HUES6 (cell line): ENCODE measurements at regions not wholly inside any gene's neighbourhood (a gene's known extent, or its start where the extent isn't known, plus 50 kb on each side); places are given as distances from the start of the nearest gene placed in this dataset.

Source experiments
- H3K27ac ChIP-seq: 2 replicates; pipeline ENCODE4 v1.7.0; 2013; ENCODE audit warnings: low read depth, mild to moderate bottlenecking, low read length, inconsistent platforms
- H3K27me3 ChIP-seq: 2 replicates; pipeline ENCODE4 v1.6.1; 2013; ENCODE audit warnings: low read length; ENCODE audit not compliant: control insufficient read depth, insufficient read depth
- H3K36me3 ChIP-seq: 2 replicates; pipeline ENCODE4 v1.6.1; 2013; ENCODE audit warnings: low read length; ENCODE audit not compliant: control insufficient read depth, insufficient read depth
- H3K4me1 ChIP-seq: 2 replicates; pipeline ENCODE4 v1.6.1; 2013; ENCODE audit warnings: low read length; ENCODE audit not compliant: control insufficient read depth, insufficient read depth
- H3K4me3 ChIP-seq: 2 replicates; pipeline ENCODE4 v1.5.1; 2013; ENCODE audit warnings: low read depth, low read length
- H3K9ac ChIP-seq: one replicate; pipeline ENCODE4 v1.6.1; 2013; ENCODE audit warnings: mild to moderate bottlenecking, low read length
- H3K9me3 ChIP-seq: 2 replicates; pipeline ENCODE4 v1.6.1; 2013; ENCODE audit warnings: low read depth, low read length; ENCODE audit not compliant: control insufficient read depth, insufficient read depth

- no peak overlapping the region for H3K4me3 ChIP-seq
- H3K4me1 ChIP-seq = peaks cover 9% of the 10 kb centered on the region; the same call in 1 of the 2 replicates
- H3K9ac ChIP-seq = no peak overlapping the region
- H3K9me3 ChIP-seq = 0 out of 2 replicates have a peak, but pooled peaks cover 4% of the 10 kb centered on the region
- no peak overlapping the region for H3K27ac ChIP-seq
- no peaks in the 10 kb centered on the region for H3K36me3 ChIP-seq
- H3K27me3 ChIP-seq = no peaks in the 10 kb centered on the region
These were observed 301.2 kb downstream of the ADGRG6 start for GRCh38 chr6:142602972-142603371.

DNA sequence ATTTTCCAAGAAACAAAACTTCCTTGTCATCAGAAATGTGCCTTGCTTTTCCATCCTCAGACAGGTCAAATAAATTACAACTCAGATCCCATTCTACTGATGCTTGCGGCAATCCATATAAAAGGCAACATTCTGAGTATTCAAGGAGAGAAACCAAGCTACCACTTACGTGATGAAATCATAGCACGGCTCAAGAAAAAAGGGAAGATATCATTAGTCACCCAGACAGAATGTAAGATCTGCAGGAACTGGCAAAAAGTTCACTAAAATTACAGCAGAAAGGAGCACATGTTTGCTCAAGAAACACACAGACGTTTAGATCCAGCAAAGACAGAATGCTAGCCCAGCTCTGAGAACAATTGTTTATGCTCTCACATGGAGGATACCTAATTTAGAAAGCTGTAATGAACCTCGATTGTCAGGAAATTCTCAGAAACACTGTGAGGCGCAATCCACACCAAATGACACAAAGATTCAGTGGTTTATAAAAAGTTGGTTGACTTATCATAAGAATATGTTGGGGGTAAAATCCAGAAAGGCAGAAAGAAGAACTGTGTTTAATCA, 304.2 kb downstream of the ADGRG6 start:
- Histone ChIP-seq H3K27me3 (no peaks in the 10 kb centered on the region), H3K27ac (no peak overlapping the region), H3K4me3 (no peak overlapping the region), H3K9me3 (0 out of 2 replicates have a peak, but pooled peaks cover 4% of the 10 kb centered on the region), H3K4me1 (0 out of 2 replicates have a peak, but pooled peaks cover 3% of the 10 kb centered on the region), H3K36me3 (no peaks in the 10 kb centered on the region), H3K9ac (no peak overlapping the region)

DNA sequence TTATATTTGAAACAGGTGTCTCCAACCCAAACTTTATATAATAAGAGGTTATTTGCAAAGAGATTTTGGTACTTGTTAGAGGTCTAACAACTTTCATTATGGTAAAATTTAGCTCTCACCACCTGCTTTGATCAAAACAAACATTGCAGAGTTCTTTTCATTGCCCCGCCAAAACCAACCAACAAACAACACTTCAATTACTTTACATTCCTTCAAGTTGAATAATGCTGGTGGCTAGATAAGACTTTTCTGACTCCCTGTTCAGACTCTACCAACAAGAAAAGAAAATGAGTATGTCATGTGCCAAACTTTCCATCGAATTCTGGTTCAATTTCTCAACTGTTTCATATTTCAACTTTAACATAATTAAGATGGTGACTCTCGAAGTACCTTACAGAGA, 311.1 kb downstream of the ADGRG6 start:
- Histone ChIP-seq H3K4me3 (no peak overlapping the region), H3K9me3 (no peaks in the 10 kb centered on the region; the same call in 1 of the 2 replicates), H3K27me3 (no peaks in the 10 kb centered on the region), H3K9ac (no peak overlapping the region), H3K4me1 (no peaks in the 10 kb centered on the region), H3K27ac (no peak overlapping the region), H3K36me3 (no peaks in the 10 kb centered on the region)

DNA sequence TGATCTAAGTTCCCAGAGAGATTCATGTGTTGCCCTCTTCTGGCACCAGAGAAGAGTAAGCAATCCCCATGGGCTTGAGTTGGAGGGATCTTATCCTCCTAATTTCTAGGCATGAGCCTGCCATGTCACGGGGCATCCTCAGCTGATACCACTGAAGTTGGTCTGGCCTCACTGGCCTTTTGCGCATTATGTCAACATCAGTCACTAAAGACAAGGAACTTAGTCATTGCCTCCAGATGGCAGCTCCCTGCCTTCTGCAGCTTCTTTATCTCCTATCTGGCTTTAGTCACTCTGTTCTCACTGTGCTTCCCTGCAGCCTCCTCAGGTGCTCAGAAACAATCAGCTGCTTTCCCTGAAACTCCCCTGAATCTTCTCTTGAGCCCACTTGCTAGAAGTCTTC, 312.2 kb downstream of the ADGRG6 start:
- Histone ChIP-seq H3K27ac (no peak overlapping the region), H3K9me3 (no peaks in the 10 kb centered on the region; the same call in 1 of the 2 replicates), H3K36me3 (no peaks in the 10 kb centered on the region), H3K9ac (no peak overlapping the region), H3K27me3 (no peaks in the 10 kb centered on the region), H3K4me1 (no peaks in the 10 kb centered on the region), H3K4me3 (no peak overlapping the region)

DNA sequence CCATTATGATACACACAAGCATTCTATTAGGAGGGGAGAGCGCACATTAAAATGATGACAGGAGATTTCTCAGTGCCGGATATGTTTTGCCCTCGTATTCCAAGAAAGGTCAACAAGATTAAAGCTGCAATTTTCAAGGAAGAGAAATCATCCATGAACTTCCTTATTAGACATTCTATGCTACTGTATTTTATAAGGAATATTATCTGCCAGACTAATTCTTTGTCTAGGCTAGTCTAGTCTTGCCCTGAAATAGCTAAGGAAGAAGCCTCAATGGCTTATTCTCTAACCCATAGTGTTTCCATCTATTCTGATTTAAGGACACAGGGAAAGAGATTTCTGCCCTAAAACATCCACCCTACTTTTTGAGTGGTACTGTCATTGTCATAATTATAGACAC, 315.4 kb downstream of the ADGRG6 start:
- no peaks in the 10 kb centered on the region for H3K9me3 ChIP-seq
- H3K27me3 ChIP-seq = no peaks in the 10 kb centered on the region
- no peak overlapping the region for H3K27ac ChIP-seq
- H3K4me3 ChIP-seq = no peak overlapping the region
- H3K9ac ChIP-seq = no peak overlapping the region
- no peaks in the 10 kb centered on the region for H3K36me3 ChIP-seq
- H3K4me1 ChIP-seq = no peaks in the 10 kb centered on the region

GRCh38 chr6:142621822-142622221, 320.0 kb downstream of the ADGRG6 start:
- Histone ChIP-seq H3K4me3 (no peak overlapping the region), H3K9me3 (no peaks in the 10 kb centered on the region), H3K4me1 (no peaks in the 10 kb centered on the region)

DNA sequence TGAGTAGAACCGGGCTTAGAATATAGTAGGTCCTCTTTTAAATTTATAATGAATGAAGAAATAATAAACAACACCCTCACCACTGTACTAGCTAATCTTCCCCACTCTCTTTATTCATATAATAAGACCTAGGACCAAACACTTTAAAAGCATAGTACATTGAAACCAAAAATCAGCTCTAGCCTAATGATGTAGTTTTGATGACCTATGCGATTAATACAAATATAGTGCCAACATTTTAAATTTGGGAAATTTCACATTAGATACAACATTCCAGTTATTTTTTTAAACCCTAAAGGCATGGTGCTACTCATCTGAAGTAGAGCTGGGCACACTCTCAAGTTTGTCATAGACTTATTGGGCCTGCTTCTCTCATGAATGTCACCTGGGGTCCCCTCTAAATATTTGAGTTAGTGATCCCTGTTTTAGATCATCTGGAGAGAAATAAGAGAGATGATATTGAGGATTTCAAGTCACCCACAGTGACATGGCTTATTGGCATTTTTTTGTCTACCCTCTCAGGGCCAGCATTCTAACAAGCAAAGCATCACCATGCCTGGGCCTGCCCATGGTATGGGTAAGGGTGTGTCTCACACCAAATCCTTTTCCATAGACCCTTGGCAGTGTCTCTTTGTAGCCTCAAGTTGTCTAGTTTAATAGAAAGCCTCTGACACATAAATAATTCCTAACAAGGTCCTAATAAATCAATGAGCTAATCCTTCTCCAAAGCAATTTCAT, 319.8 kb downstream of the HIVEP2 start:
- no peak overlapping the region for H3K4me3 ChIP-seq
- H3K36me3 ChIP-seq = no peaks in the 10 kb centered on the region
- H3K27me3 ChIP-seq = no peaks in the 10 kb centered on the region
- no peak overlapping the region for H3K9ac ChIP-seq
- H3K27ac ChIP-seq = no peak overlapping the region
- H3K9me3 ChIP-seq = no peaks in the 10 kb centered on the region
- H3K4me1 ChIP-seq = no peaks in the 10 kb centered on the region

More at GRCh38 chr6:142621822-142622221, 320.0 kb downstream of the ADGRG6 start:
- H3K27me3 ChIP-seq = no peaks in the 10 kb centered on the region
- H3K36me3 ChIP-seq = no peaks in the 10 kb centered on the region
- no peak overlapping the region for H3K9ac ChIP-seq
- H3K27ac ChIP-seq = no peak overlapping the region

DNA sequence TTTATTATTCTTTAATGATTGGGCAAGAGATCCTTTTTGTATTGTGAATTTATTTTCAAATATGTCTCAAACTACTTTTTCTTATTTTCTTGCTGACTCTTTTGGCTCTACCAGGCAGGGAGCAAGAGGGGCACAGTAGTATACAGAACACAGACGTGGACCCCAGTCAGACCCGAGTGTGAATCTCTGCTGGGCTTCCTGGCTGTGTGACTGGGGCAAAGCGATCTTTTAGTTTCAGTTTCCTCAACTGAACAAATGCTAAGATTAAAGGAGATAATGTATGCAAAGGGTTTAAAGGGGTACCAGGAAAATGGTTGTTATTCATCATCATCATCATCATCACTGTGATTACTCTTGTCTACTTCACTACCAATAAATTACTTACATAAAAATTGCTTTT, 317.5 kb downstream of the HIVEP2 start:
- Histone ChIP-seq H3K4me1 (no peaks in the 10 kb centered on the region), H3K4me3 (no peak overlapping the region), H3K9me3 (no peaks in the 10 kb centered on the region), H3K9ac (no peak overlapping the region), H3K27me3 (no peaks in the 10 kb centered on the region), H3K36me3 (no peaks in the 10 kb centered on the region), H3K27ac (no peak overlapping the region)

DNA sequence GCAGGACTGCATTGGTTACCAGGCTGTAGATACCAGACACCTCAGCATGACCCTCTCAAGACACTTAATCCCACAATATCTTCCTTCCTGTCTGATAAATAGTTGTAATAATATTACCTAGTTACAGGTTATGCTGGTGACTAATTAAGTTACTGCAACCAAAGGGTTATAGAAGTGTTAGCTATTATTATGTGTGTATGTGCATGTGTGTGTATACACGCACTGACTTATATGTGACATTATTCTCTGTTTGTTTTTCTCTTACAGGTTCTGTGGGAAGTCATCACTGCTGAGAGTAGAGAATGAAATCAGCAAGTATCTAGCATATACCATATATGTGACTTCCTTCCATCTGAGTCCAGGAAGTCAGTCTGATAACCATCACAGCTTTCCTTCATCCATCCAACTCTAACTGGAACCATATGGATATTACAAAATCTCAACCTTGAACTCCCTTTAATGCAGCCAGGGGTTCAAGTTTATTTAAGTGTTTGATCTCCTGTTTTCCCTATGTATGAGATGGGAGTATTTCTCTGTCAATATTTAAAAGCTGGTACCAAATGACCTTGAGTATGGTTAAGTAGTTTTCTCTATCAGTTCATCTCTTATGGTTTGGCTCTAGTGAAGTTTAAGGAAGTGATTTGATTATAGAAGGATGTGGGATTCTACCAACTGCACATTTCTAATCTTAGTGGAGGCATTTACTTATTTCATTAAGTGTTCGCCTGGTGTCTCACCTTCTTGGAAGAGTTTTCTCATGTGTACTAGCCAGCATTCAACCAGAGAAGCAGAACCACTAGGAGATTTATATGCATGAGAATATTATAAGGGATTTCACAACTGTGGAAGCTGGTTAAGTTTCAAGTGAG, 313.2 kb downstream of the HIVEP2 start:
- no peaks in the 10 kb centered on the region for H3K9me3 ChIP-seq
- no peaks in the 10 kb centered on the region for H3K36me3 ChIP-seq
- no peak overlapping the region for H3K27ac ChIP-seq
- no peaks in the 10 kb centered on the region for H3K27me3 ChIP-seq
- no peaks in the 10 kb centered on the region for H3K4me1 ChIP-seq
- no peak overlapping the region for H3K4me3 ChIP-seq
- no peak overlapping the region for H3K9ac ChIP-seq

GRCh38 chr6:142633317-142633716, 311.7 kb downstream of the HIVEP2 start:
- no peaks in the 10 kb centered on the region for H3K36me3 ChIP-seq
- H3K9ac ChIP-seq = no peak overlapping the region
- H3K4me3 ChIP-seq = no peak overlapping the region
- H3K27ac ChIP-seq = no peak overlapping the region
- no peaks in the 10 kb centered on the region for H3K4me1 ChIP-seq
- H3K27me3 ChIP-seq = no peaks in the 10 kb centered on the region
- no peaks in the 10 kb centered on the region for H3K9me3 ChIP-seq

GRCh38 chr6:142635130-142635529, 309.8 kb downstream of the HIVEP2 start:
- Histone ChIP-seq H3K4me1 (no peaks in the 10 kb centered on the region), H3K27ac (no peak overlapping the region), H3K27me3 (no peaks in the 10 kb centered on the region), H3K4me3 (no peak overlapping the region), H3K9me3 (no peaks in the 10 kb centered on the region), H3K36me3 (no peaks in the 10 kb centered on the region), H3K9ac (no peak overlapping the region)
